SKM-1 treated with dmso at 0.1 percent for 144 hours (cell line): ENCODE measurements at regions not wholly inside any gene's neighbourhood (a gene's known extent, or its start where the extent isn't known, plus 50 kb on each side); places are given as distances from the start of the nearest gene placed in this dataset.
A peak's percentile ranks its signal among the peaks of the same experiment; 100 is the strongest.

Experiments used
- DNase-seq: peaks from one replicate; lab custom pipeline; 2025; ENCODE audit not compliant: unreplicated experiment; lab: John Stamatoyannopoulos, UW

GRCh38 chr14:42322531-42323284 lies 716.0 kb downstream of the LRFN5 start:
- peak; percentile 73 for DNase-seq

DNA sequence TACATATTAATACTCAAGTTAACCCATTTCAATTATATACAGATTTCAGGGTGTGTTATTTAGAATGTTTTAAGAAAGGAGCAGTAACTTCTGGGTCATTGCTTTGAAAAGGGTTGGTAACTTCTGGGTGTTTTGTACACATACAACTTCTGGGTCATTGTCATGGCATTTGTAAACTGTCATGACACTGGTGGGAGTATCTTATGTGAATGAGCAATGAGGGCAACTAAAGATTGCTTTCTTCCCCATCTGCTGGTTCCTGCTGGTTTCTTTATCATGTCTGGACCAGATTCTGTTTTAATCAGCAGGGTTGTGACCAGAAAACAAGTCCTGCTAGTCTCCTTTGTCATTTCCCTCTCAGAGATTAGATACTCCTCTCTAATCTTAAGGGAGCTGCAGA lies 713.3 kb downstream of the LRFN5 start:
- DNase-seq, result no peak

- DNase-seq, result no peak
Measured at GRCh38 chr14:42316693-42317092, 710.0 kb downstream of the LRFN5 start.

DNA sequence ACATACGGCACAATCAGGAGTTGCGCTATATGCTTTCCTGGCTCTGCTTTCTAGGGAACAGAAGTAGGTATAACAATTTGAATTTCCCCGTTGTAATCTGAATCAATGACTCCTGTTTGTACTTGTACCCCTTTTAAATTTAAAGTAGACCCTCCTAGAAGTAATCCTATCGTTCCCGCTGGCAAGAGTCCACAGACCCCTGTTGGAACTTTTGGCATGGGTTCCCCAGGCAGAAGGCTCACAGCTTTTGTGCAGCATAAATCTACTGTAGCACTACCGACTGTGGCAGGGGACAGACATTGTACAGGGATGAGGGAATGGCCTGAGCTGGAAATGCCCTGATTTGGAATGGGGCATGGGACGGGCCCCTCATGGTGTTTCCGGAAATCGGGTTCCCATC lies 705.2 kb downstream of the LRFN5 start:
- no peak for DNase-seq

- DNase-seq, result no peak
Measured at GRCh38 chr14:42307239-42307825, 700.7 kb downstream of the LRFN5 start.

DNA sequence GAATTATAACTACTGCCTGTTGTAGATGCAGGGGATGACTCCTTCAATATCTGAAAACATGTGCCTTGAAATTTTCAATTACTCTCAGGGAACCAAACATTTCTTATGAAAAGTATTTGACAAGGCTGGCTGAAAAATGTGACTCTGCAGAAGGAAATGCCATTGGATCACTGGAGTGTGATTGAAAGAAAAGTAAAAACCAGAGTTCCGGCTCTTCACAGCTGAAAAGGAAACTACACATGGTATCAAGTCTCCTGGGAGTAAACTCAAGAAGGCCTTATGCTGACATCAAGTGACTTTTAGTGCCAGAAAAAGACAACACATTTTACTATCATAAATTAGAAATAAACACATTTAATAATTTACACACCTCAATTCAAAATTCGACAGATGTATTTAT lies 693.0 kb downstream of the LRFN5 start:
- DNase-seq, result no peak

- no peak for DNase-seq
Measured at GRCh38 chr14:42293180-42293579, 686.5 kb downstream of the LRFN5 start.

DNA sequence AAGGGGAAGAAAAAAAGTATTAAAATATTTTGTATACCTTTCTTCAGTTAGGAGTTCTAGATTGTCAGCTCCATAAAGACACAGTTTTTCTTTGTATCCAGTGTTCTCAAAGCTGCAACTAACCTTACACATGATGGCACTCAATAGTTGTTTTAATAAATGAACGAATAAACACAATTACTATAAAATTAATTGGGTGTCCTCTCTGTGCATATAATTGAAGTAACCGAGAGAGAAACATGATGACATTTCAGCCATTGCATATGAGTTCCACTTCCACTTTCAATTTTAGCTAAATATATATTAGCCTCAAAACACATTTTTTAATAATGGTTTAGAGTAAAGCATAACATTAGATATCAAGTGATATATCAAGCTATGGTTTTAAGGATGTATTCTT lies 671.2 kb downstream of the LRFN5 start:
- DNase-seq, result no peak

- DNase-seq, result no peak
Measured at GRCh38 chr14:42269234-42269633, 662.6 kb downstream of the LRFN5 start.

- no peak for DNase-seq
Measured at GRCh38 chr14:42248131-42248530, 641.5 kb downstream of the LRFN5 start.

DNA sequence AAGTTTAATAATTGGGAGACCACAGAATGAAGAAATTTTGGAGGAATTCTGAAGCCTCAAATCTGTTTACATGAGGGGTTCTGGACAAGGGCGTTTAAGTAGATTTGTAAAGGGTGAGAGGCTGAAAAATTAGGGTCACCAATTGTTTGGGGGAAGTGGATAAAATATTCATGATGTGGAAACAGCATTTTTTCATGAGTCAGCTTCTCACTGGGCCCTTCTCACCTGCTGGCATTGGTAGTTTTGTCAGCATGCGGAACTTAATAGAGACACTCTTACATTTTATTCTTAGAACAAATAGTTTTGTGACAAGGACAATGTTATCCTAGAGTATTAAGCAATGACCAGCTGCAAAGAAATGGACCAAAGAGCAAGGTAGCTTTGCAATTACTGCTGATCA lies 634.4 kb downstream of the LRFN5 start:
- no peak for DNase-seq

- DNase-seq, result no peak
Measured at GRCh38 chr14:42229976-42230375, 623.3 kb downstream of the LRFN5 start.

GRCh38 chr14:42229294-42229693 lies 622.6 kb downstream of the LRFN5 start:
- DNase-seq, result no peak

- DNase-seq, result no peak
Measured at GRCh38 chr14:42228611-42229010, 621.9 kb downstream of the LRFN5 start.

DNA sequence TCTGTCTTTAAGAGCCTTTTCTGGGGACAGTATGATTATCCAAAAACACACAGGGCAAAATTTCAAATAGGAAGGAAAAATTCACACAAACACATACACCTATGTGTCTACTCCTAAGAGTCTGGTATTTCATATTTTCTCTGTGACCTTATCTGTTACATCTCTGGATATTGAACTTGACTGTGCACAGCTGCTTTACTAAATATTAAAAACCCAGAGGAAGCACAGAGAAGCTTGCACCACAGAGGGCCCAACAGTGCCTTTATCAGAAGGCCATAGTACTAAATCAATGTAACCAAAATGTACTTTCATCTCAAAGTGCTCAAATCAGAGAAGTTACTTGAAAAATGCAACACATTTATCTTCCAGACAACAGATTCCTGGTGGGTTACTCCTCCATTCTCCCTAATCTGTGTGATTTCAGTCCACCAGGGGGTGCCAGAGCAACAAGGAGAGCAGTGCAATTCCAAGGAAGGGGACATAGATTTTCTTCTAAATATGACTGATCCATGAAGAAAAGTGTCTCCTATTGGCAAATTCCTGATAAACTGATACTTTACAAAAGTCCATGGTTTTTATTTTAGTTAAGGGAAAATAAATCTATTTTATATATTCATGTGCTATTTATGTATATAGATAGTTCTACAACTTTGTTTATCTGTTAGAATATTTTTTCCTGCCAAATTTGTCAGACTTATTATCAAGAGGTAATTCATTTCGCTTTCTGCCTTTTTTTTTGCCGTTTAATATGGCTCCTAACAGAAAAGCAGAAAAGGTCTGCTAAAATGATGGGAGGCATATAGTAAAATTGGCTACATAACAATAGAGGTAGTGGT lies 617.6 kb downstream of the LRFN5 start:
- DNase-seq, result no peak

DNA sequence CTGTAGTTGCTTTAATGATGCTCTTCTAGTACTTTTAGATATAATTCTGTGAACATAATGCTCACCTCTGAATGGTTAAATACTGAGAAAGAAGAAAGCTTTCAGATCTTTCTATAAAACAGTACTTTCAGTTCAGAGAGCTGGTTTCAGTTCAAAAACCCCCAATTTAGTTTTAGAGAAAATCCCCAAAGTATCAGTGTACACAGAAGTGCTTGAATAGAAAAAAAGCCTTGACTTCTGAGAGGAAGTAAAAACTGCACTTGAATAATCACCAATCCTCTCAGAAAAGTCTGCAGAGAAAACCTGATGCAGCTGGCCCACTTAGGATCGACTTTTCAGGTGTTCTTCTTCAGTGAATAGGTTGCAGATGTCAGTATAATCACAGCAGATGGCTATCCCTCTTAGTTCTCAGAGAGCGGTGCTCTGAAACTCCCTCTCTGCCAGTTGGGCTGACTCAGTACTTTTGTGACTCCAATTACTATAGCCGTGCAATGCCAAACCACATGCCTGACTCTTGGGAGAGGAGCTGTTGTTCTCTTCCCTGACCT lies 616.3 kb downstream of the LRFN5 start:
- DNase-seq, result no peak

GRCh38 chr14:42214981-42215491 lies 608.4 kb downstream of the LRFN5 start:
- no peak for DNase-seq

DNA sequence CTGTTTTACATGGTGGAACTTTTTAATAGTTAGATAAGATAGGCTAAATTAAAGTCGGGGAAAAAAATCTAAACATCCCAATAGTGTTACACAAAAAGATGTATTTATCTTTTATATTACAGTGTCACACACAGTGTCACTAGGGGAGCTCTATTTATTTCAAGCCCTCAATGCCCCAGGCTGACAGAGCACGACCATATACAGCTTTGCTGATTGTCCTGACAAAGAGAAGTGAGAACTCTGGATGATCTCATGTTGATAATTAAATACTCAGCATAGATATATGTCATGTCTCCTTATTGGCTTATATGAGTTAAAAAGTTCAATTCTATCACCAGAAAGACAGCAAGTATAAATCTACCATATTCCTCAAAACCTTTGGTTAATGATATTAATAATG lies 594.3 kb downstream of the LRFN5 start:
- no peak for DNase-seq

GRCh38 chr14:42198010-42198409 lies 591.3 kb downstream of the LRFN5 start:
- DNase-seq, result no peak

GRCh38 chr14:42192738-42193653 lies 586.3 kb downstream of the LRFN5 start:
- no peak for DNase-seq
